PC-3 (cell line): ENCODE measurements at regions not wholly inside any gene's neighbourhood (a gene's known extent, or its start where the extent isn't known, plus 50 kb on each side); places are given as distances from the start of the nearest gene placed in this dataset.

Experiments used
- EZH2 ChIP-seq: fragments of 300-600 bp; sonication (generic); IDR thresholded peaks from one replicate; pipeline ENCODE4 v1.6.1; 2017; ENCODE audit warnings: antibody characterized with exemption, mild to moderate bottlenecking, low read length; ENCODE audit not compliant: unreplicated experiment
- EZH2phosphoT487 ChIP-seq: fragments of 300-600 bp; sonication (generic); IDR thresholded peaks from 2 replicates; pipeline ENCODE4 v1.6.1; 2018; ENCODE audit warnings: mild to moderate bottlenecking, antibody characterized with exemption, low read length, borderline replicate concordance
- TF ChIP-seq, protein P1 (sequence below): fragments of 300-600 bp; sonication (generic); conservative IDR thresholded peaks from 2 replicates; pipeline ENCODE4 v1.5.1; 2017; ENCODE audit warnings: antibody characterized with exemption, low read depth, mild to moderate bottlenecking, low read length

DNA sequence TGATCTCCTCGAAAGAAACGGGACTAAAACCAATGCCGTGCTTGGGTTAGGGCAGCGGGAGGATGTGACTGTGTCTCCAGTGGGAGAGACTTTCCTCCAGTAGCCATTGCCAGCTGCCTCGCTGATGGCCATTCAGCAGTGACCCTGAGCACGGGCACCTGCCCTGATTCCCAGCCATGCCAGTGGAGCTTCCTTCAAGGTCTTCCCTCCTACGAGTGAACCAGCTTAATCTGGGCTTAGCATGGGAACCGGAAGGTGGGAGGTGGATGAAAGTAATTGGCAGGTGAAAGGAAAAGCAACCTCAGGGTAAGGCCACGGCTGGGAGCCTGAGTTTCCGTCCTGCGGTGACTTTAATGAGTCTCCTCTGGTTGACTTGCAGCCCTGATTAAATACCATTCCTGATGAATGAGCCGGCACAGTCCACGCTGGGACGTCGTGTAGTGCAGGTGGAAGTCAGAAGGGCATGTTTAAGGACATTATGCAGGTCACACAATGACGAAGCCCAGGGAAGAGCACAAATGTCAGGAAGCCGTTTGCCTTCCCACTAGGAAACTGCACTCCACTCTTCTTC, 813.5 kb downstream of the QKI start:
- TF ChIP-seq, protein P1, sequence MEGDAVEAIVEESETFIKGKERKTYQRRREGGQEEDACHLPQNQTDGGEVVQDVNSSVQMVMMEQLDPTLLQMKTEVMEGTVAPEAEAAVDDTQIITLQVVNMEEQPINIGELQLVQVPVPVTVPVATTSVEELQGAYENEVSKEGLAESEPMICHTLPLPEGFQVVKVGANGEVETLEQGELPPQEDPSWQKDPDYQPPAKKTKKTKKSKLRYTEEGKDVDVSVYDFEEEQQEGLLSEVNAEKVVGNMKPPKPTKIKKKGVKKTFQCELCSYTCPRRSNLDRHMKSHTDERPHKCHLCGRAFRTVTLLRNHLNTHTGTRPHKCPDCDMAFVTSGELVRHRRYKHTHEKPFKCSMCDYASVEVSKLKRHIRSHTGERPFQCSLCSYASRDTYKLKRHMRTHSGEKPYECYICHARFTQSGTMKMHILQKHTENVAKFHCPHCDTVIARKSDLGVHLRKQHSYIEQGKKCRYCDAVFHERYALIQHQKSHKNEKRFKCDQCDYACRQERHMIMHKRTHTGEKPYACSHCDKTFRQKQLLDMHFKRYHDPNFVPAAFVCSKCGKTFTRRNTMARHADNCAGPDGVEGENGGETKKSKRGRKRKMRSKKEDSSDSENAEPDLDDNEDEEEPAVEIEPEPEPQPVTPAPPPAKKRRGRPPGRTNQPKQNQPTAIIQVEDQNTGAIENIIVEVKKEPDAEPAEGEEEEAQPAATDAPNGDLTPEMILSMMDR, result no peak
- TF ChIP-seq EZH2 (no peak), EZH2phosphoT487 (no peak)
